Keratinocyte (primary cell): ENCODE measurements at regions not wholly inside any gene's neighbourhood (a gene's known extent, or its start where the extent isn't known, plus 50 kb on each side); places are given as distances from the start of the nearest gene placed in this dataset.
"Not testable (repeated sequence)": the region's sequence is repeated elsewhere in the genome, so short reads cannot be mapped to it uniquely, and the experiment has no call there.

Experiments used
- DNase-seq: peaks from one replicate; pipeline ENCODE4 v3.0.0-alpha.2; 2011; ENCODE audit warnings: low read depth, missing footprints, low spot score
- FAIRE-seq: peaks from 2 replicates; lab custom pipeline; 2011; peaks lifted over from hg19 to GRCh38; lab: Jason Lieb, UNC
- H2AFZ ChIP-seq: 2 replicates; pipeline ENCODE4 v1.6.0; 2012; ENCODE audit warnings: low read length, control low read depth, inconsistent platforms; ENCODE audit not compliant: control insufficient read depth
- H3K27ac ChIP-seq: 2 replicates; pipeline ENCODE4 v1.5.1; 2011; ENCODE audit warnings: low read length; ENCODE audit not compliant: control insufficient read depth, insufficient read depth
- H3K27me3 ChIP-seq: 3 replicates; pipeline ENCODE4 v1.6.0; 2011; ENCODE audit warnings: low read length; ENCODE audit not compliant: control insufficient read depth, insufficient read depth; ENCODE audit errors: extremely low read depth
- H3K36me3 ChIP-seq, 2 experiments: 2 replicates in 1 of 2; 3 replicates in 1 of 2; pipeline ENCODE4 v1.5.1; 2011; ENCODE audit warnings: low read length in 2 of 2, mild to moderate bottlenecking in 1 of 2; ENCODE audit not compliant: control insufficient read depth in 2 of 2, insufficient read depth in 2 of 2; ENCODE audit errors: extremely low read depth in 1 of 2
- H3K4me1 ChIP-seq: 3 replicates; pipeline ENCODE4 v1.5.1; 2011; ENCODE audit warnings: low read length; ENCODE audit not compliant: control insufficient read depth, insufficient read depth; ENCODE audit errors: extremely low read depth
- H3K4me2 ChIP-seq: 3 replicates; pipeline ENCODE4 v1.6.0; 2011; ENCODE audit warnings: low read depth, low read length; ENCODE audit not compliant: control insufficient read depth, insufficient read depth; ENCODE audit errors: extremely low read depth
- H3K4me3 ChIP-seq, 3 experiments: fragments of 200-600 bp in 1 of 3; sonication (generic) in 1 of 3; 2 replicates in 2 of 3; 3 replicates in 1 of 3; pipeline ENCODE4 v1.5.1; 2011 to 2016; ENCODE audit warnings: low read length in 3 of 3, mild to moderate bottlenecking in 3 of 3, control low read depth in 2 of 3, inconsistent platforms in 1 of 3, low read depth in 1 of 3, mixed read lengths in 1 of 3, mixed run types in 1 of 3, moderate library complexity in 1 of 3; ENCODE audit not compliant: control insufficient read depth in 2 of 3, insufficient read depth in 2 of 3; ENCODE audit errors: extremely low read depth in 1 of 3
- H3K79me2 ChIP-seq: 2 replicates; pipeline ENCODE4 v1.6.0; 2012; ENCODE audit warnings: low read length; ENCODE audit not compliant: control insufficient read depth, insufficient read depth
- H3K9ac ChIP-seq: 3 replicates; pipeline ENCODE4 v1.6.0; 2011; ENCODE audit warnings: low read length; ENCODE audit not compliant: control insufficient read depth, insufficient read depth; ENCODE audit errors: extremely low read depth
- H3K9me1 ChIP-seq: 3 replicates; pipeline ENCODE4 v1.6.0; 2011; ENCODE audit warnings: low read length; ENCODE audit not compliant: control insufficient read depth, insufficient read depth; ENCODE audit errors: extremely low read depth
- H3K9me3 ChIP-seq: 2 replicates; pipeline ENCODE4 v1.5.1; 2012; ENCODE audit warnings: low read depth, low read length; ENCODE audit not compliant: control insufficient read depth
- H4K20me1 ChIP-seq: 3 replicates; pipeline ENCODE4 v1.6.0; 2011; ENCODE audit warnings: low read length; ENCODE audit not compliant: control insufficient read depth, insufficient read depth; ENCODE audit errors: extremely low read depth
- EZH2 ChIP-seq: IDR thresholded peaks from one replicate; pipeline ENCODE4 v1.6.1; 2012; ENCODE audit warnings: inconsistent platforms, mild to moderate bottlenecking, low read length, moderate library complexity
- dilution Hi-C: fragments of 300-500 bp; cut with MboI; formaldehyde crosslinking; loops from one replicate; pipeline ENCODE4 v1.7.0; 2020; ENCODE audit warnings: low sequenced_read_pairs; ENCODE audit not compliant: extremely low pct_ligation_motif_present
- TF ChIP-seq, protein P1 (sequence below), 3 experiments: IDR thresholded peaks in 1 of 3; conservative IDR thresholded peaks in 1 of 3; optimal IDR thresholded peaks in 1 of 3; 2 replicates in 2 of 3; 3 replicates in 1 of 3; pipeline versions ENCODE3 to v1.5.1; 2011; ENCODE audit warnings: low read length in 3 of 3, mild to moderate bottlenecking in 3 of 3, moderate library complexity in 2 of 3, control low read depth in 1 of 3, inconsistent platforms in 1 of 3; ENCODE audit not compliant: insufficient read depth in 2 of 3; ENCODE audit errors: extremely low read depth in 1 of 3

DNA sequence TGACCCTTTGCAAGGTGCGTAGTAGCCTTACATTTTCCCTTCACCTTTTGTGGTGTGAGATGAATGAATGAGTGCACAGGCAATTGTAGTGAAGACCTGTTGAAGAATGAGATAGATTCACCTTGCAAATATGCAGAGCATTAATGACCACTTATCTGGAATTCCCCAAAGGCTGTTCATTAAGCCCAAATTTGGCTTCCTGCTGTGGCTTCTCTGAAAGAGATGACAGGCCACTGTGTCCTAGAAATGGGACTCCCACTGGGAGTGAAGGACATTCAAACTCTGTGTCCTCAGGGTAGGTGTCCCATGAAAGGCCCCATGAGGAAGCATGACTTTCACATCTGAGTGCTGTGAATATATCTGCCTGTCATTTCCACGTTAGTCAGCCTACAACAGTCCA is 1821.8 kb upstream of the PIK3C3 start:
- Histone ChIP-seq H3K27ac (no peak overlapping the region), H3K4me2 (no peak overlapping the region), H3K4me3 (no peak overlapping the region), H3K4me1 (no peaks in the 10 kb centered on the region), H3K79me2 (no peaks in the 10 kb centered on the region), H4K20me1 (no peaks in the 10 kb centered on the region), H3K27me3 (no peaks in the 10 kb centered on the region), H2AFZ (no peak overlapping the region), H3K36me3 (no peaks in the 10 kb centered on the region), H3K9me3 (no peaks in the 10 kb centered on the region), H3K9ac (no peak overlapping the region), H3K9me1 (no peaks in the 10 kb centered on the region)
- TF ChIP-seq EZH2 = no peak
- TF ChIP-seq, protein P1, sequence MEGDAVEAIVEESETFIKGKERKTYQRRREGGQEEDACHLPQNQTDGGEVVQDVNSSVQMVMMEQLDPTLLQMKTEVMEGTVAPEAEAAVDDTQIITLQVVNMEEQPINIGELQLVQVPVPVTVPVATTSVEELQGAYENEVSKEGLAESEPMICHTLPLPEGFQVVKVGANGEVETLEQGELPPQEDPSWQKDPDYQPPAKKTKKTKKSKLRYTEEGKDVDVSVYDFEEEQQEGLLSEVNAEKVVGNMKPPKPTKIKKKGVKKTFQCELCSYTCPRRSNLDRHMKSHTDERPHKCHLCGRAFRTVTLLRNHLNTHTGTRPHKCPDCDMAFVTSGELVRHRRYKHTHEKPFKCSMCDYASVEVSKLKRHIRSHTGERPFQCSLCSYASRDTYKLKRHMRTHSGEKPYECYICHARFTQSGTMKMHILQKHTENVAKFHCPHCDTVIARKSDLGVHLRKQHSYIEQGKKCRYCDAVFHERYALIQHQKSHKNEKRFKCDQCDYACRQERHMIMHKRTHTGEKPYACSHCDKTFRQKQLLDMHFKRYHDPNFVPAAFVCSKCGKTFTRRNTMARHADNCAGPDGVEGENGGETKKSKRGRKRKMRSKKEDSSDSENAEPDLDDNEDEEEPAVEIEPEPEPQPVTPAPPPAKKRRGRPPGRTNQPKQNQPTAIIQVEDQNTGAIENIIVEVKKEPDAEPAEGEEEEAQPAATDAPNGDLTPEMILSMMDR (optimal IDR thresholded peaks at IDR 0.05 in 1 of 3, IDR thresholded peaks at IDR 0.05 in 1 of 3, conservative IDR thresholded peaks at IDR 0.05 in 1 of 3; ENCODE audit: extremely low read depth in 1 of 3, insufficient read depth in 2 of 3, low read length in 3 of 3) = no peak
- no peak for FAIRE-seq
- DNase-seq = no peak
- dilution Hi-C loops = no loop called here

DNA sequence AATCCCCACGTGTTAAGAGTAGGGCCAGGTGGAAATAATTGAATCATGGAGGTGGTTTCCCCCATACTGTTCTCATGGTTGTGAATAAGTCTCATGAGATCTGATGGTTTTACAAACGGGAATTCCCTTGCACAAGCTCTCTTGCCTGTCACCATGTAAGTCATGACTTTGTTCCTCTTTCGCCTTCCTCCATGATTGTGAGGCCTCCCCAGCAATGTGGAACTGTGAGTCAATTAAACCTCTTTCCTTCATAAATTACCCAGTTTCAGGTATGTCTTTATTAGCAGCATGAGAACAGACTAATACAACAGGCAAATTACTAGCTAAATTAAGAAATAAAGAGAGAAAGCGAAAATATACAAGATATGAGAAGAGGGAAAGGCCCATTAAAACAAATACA is 1822.6 kb upstream of the PIK3C3 start:
- H3K4me3 ChIP-seq, H3K36me3 ChIP-seq, H3K9me1 ChIP-seq, FAIRE-seq, DNase-seq, H3K9me3 ChIP-seq, H3K27ac ChIP-seq, H4K20me1 ChIP-seq, dilution Hi-C loops, H3K4me2 ChIP-seq, H3K9ac ChIP-seq, H3K79me2 ChIP-seq, H3K4me1 ChIP-seq, H3K27me3 ChIP-seq, H2AFZ ChIP-seq: not testable (repeated sequence)

DNA sequence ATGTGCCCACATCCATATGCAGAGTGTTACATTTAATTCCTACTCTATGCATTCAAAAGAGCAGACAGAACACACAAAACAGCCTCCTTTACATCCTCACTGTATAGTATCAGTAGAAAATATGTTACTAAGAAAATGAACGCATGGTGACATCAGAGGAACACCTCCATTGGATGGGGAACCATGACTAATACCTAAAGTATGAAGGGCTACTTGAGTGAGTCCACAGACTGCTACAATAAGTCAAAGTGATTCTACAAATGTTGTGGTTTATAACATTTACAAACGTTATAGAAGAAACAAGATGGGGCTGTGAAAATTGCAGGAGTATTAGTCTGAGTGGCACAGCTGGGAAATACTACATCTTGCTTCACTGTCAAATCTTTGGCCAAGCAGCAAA is 1830.9 kb upstream of the PIK3C3 start:
- no peak overlapping the region for H2AFZ ChIP-seq
- no peak overlapping the region for H3K9ac ChIP-seq
- no peak overlapping the region for H3K27ac ChIP-seq
- H3K9me3 ChIP-seq = no peaks in the 10 kb centered on the region
- no peaks in the 10 kb centered on the region for H3K27me3 ChIP-seq
- H3K4me1 ChIP-seq = no peaks in the 10 kb centered on the region
- H3K9me1 ChIP-seq = no peaks in the 10 kb centered on the region
- no peaks in the 10 kb centered on the region for H3K36me3 ChIP-seq
- no peak overlapping the region for H3K4me2 ChIP-seq
- no peaks in the 10 kb centered on the region for H4K20me1 ChIP-seq
- H3K79me2 ChIP-seq = no peaks in the 10 kb centered on the region
- DNase-seq (no peak), FAIRE-seq (no peak)
- H3K4me3 ChIP-seq = no peak overlapping the region
- TF ChIP-seq, protein P1 (optimal IDR thresholded peaks at IDR 0.05 in 1 of 3, IDR thresholded peaks at IDR 0.05 in 1 of 3, conservative IDR thresholded peaks at IDR 0.05 in 1 of 3; ENCODE audit: extremely low read depth in 1 of 3, insufficient read depth in 2 of 3, low read length in 3 of 3) = no peak
- no peak for TF ChIP-seq EZH2
- dilution Hi-C loops = no loop called here
